IPS DF 4.7 (cell line): ENCODE measurements at regions not wholly inside any gene's neighbourhood (a gene's known extent, or its start where the extent isn't known, plus 50 kb on each side); places are given as distances from the start of the nearest gene placed in this dataset.
"Not testable (repeated sequence)": the region's sequence is repeated elsewhere in the genome, so short reads cannot be mapped to it uniquely, and the experiment has no call there.

Source experiments
- DNase-seq: peaks from one replicate; pipeline ENCODE4 v3.0.0-alpha.2; 2013; ENCODE audit warnings: low spot score; ENCODE audit errors: extremely low read depth

- no peak for DNase-seq
Observed at GRCh38 chr20:19112828-19113227, 99.6 kb upstream of the SLC24A3 start.

- no peak for DNase-seq
Observed at GRCh38 chr20:19113343-19113930, 99.0 kb upstream of the SLC24A3 start.

GRCh38 chr20:19114410-19114809 is 98.0 kb upstream of the SLC24A3 start:
- DNase-seq = no peak

- no peak for DNase-seq
Observed at GRCh38 chr20:19115581-19115980, 96.9 kb upstream of the SLC24A3 start.

- DNase-seq = no peak
Observed at GRCh38 chr20:19120011-19120410, 92.4 kb upstream of the SLC24A3 start.

GRCh38 chr20:19120569-19120968 is 91.9 kb upstream of the SLC24A3 start:
- DNase-seq = no peak

GRCh38 chr20:19121463-19121862 is 91.0 kb upstream of the SLC24A3 start:
- DNase-seq = no peak

- DNase-seq = no peak
Observed at GRCh38 chr20:19121916-19122315, 90.5 kb upstream of the SLC24A3 start.

GRCh38 chr20:19122395-19122794 is 90.0 kb upstream of the SLC24A3 start:
- no peak for DNase-seq

GRCh38 chr20:19125508-19125907 is 86.9 kb upstream of the SLC24A3 start:
- no peak for DNase-seq

GRCh38 chr20:19129306-19129705 is 83.1 kb upstream of the SLC24A3 start:
- no peak for DNase-seq

- DNase-seq = no peak
Observed at GRCh38 chr20:19129976-19130612, 82.3 kb upstream of the SLC24A3 start.

- DNase-seq = no peak
Observed at GRCh38 chr20:19130613-19130984, 81.8 kb upstream of the SLC24A3 start.

GRCh38 chr20:19137641-19138040 is 74.8 kb upstream of the SLC24A3 start:
- DNase-seq = no peak

- DNase-seq = no peak
Observed at GRCh38 chr20:19138758-19139157, 73.7 kb upstream of the SLC24A3 start.

GRCh38 chr20:19139584-19139983 is 72.9 kb upstream of the SLC24A3 start:
- not testable (repeated sequence) for DNase-seq

GRCh38 chr20:19141998-19142397 is 70.4 kb upstream of the SLC24A3 start:
- no peak for DNase-seq

- DNase-seq = no peak
Observed at GRCh38 chr20:19143890-19144289, 68.6 kb upstream of the SLC24A3 start.

GRCh38 chr20:19161336-19161735 is 51.1 kb upstream of the SLC24A3 start:
- no peak for DNase-seq
